ENCODE measurements at regions not wholly inside any gene's neighbourhood (a gene's known extent, or its start where the extent isn't known, plus 50 kb on each side); places are given as distances from the start of the nearest gene placed in this dataset.

GRCh38 chr17:68107373-68107772 is 71.8 kb downstream of the KPNA2 start:
- TF ChIP-seq TAF1 (IDR thresholded peaks at IDR 0.05; ENCODE audit: low read depth, low read length) = no peak
- TF ChIP-seq POLR2A (IDR thresholded peaks at IDR 0.05; ENCODE audit: low read depth, low read length) = no peak
- no peak for TF ChIP-seq POLR2AphosphoS5 (IDR thresholded peaks at IDR 0.05; ENCODE audit: low read depth, low read length)
- no peak for TF ChIP-seq SPI1 (IDR thresholded peaks at IDR 0.05; ENCODE audit: low read depth, low read length)
- no peak for TF ChIP-seq POU2F2 (IDR thresholded peaks at IDR 0.05; ENCODE audit: low read depth, low read length)
